Neural crest cell (in vitro differentiated cells): ENCODE measurements at regions not wholly inside any gene's neighbourhood (a gene's known extent, or its start where the extent isn't known, plus 50 kb on each side); places are given as distances from the start of the nearest gene placed in this dataset.

Source experiments
- DNase-seq: peaks from one replicate; pipeline ENCODE4 v3.0.0; 2021; ENCODE audit warnings: low read depth, mixed read lengths, low spot score
- H3K27ac Mint-ChIP-seq: one replicate; pipeline ENCODE4 v1.8.0; 2021; ENCODE audit warnings: mild to moderate bottlenecking, mixed read lengths; ENCODE audit not compliant: unreplicated experiment
- H3K27me3 Mint-ChIP-seq: 2 replicates; pipeline ENCODE4 v1.8.0; 2021; ENCODE audit warnings: low read depth, mild to moderate bottlenecking, mixed read lengths
- H3K36me3 Mint-ChIP-seq: 2 replicates; pipeline ENCODE4 v1.8.0; 2021; ENCODE audit warnings: low read depth, mild to moderate bottlenecking, mixed read lengths
- H3K4me1 Mint-ChIP-seq: 2 replicates; pipeline ENCODE4 v1.8.0; 2021; ENCODE audit warnings: mixed read lengths
- H3K4me3 Mint-ChIP-seq: one replicate; pipeline ENCODE4 v1.8.0; 2021; ENCODE audit warnings: mild to moderate bottlenecking, mixed read lengths
- H3K9me3 Mint-ChIP-seq: 2 replicates; pipeline ENCODE4 v1.8.0; 2021; ENCODE audit warnings: mixed read lengths
- CTCF ChIP-seq: fragments of 200-600 bp; sonication (generic); conservative IDR thresholded peaks from 2 replicates; pipeline ENCODE4 v1.5.0; 2021; ENCODE audit warnings: antibody characterized with exemption, mild to moderate bottlenecking

DNA sequence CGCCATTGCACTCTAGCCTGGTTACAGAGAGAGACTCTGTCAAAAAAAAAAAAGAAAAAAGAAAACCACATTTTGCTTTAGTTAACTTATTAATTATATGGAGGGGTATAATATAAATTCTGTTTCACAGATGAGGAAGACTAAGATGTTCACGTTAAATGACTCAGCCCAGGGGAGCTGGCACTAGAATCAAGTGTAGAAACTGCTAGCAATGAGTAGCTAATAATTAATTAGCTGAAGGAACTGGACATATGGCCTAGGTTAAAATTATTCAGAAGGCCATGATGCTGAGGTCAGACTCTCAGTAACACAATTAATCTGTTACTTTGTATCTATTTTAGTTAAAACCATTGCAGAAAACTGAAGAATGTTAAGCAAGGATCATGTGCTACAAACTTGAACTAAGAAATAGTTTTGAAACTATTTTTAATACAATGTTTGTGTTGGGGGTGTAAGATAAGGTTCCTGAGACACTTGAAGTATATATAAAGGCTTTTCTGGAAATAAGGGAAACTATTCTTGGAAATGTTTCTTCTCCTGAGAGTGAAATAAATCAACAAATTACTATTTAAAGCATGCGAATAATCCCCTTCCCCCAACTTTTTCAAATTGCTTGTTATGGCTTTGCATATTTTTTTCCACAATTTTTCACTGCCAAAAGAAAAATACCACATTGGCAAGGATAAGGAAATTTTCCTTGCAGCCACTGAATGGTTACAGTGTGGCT lies 589.3 kb downstream of the SOX5 start:
- TF ChIP-seq CTCF: no peak
- no peak overlapping the region for H3K27ac Mint-ChIP-seq

DNA sequence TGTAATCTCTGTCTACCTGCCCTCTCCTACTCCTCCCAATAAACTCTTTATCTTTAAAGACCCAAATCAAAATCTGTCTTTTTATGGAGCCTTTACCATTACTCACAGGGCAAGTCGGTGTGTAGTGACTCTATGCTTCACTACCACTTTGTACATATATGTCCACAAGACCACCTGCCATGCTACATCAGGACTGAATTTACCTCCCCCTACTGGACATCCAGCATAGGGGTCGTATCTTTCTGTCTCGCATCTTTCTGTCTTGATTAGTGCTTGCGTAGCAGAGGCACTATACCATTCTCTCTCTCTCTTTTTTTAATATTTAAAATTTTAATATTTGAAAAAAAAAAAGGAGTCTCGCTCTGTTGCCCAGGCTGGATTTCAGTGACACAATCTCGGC lies 587.5 kb downstream of the SOX5 start:
- H3K9me3 Mint-ChIP-seq: peaks cover 8% of the 10 kb centered on the region
- no peaks in the 10 kb centered on the region for H3K27me3 Mint-ChIP-seq
- no peaks in the 10 kb centered on the region for H3K36me3 Mint-ChIP-seq
- DNase-seq: no peak
- no peak overlapping the region for H3K27ac Mint-ChIP-seq
- H3K4me1 Mint-ChIP-seq: no peaks in the 10 kb centered on the region
- H3K4me3 Mint-ChIP-seq: no peak overlapping the region
- TF ChIP-seq CTCF: peak; percentile 52

More for the DNA sequence above, 589.3 kb downstream of the SOX5 start:
- Mint-ChIP-seq H3K27me3 (no peaks in the 10 kb centered on the region), H3K9me3 (peaks cover 4% of the 10 kb centered on the region), H3K4me3 (no peak overlapping the region), H3K4me1 (no peaks in the 10 kb centered on the region), H3K36me3 (no peaks in the 10 kb centered on the region)
- DNase-seq: no peak

DNA sequence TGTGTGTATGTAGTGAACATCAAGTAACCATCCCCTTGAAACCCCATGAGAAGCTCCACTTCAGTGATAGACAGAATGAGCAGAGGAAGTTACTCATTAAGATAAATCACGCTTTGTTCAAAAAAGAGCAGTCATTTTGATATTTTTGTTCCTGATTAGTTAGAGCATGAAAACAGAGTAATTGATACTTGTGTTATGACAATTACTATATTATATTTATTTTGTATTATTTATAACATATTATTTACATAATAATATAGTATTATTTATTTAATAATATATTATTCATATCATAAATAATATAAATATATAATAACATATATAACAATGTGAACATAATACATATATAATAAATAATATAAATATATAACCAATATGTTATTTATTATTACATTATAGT lies 580.9 kb downstream of the SOX5 start:
- no peaks in the 10 kb centered on the region for H3K4me1 Mint-ChIP-seq
- no peak for TF ChIP-seq CTCF
- H3K9me3 Mint-ChIP-seq: peaks cover 18% of the 10 kb centered on the region
- no peak overlapping the region for H3K4me3 Mint-ChIP-seq
- H3K36me3 Mint-ChIP-seq: peaks cover 7% of the 10 kb centered on the region
- no peaks in the 10 kb centered on the region for H3K27me3 Mint-ChIP-seq
- DNase-seq: no peak
- no peak overlapping the region for H3K27ac Mint-ChIP-seq

- Mint-ChIP-seq H3K4me3 (no peak overlapping the region), H3K36me3 (peaks cover 24% of the 10 kb centered on the region), H3K4me1 (no peaks in the 10 kb centered on the region), H3K9me3 (peaks cover 35% of the 10 kb centered on the region), H3K27ac (no peak overlapping the region), H3K27me3 (no peaks in the 10 kb centered on the region)
- TF ChIP-seq CTCF: no peak
- DNase-seq: no peak
These were observed 573.8 kb downstream of the SOX5 start for GRCh38 chr12:23375621-23376020.

DNA sequence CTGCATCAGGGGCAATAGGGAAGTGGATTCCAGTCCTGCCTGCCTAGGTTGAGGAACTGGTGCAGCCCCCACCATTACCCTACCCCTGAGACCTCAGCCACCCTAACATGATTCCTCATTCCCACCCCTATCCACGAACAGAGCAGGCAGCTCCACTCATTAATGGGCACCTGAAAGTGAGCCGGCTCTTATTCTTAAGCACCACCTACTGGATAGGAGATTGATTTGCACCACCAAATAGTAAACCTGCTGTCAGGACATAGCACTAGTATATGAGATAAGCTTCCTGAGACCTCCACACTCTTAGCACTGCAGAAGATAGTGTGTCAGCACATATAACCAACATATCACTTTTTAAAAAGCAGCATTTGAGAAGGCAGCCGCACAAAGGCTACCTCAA lies 573.2 kb downstream of the SOX5 start:
- H3K36me3 Mint-ChIP-seq: peaks cover 25% of the 10 kb centered on the region
- peaks cover 40% of the 10 kb centered on the region for H3K9me3 Mint-ChIP-seq
- TF ChIP-seq CTCF: no peak
- DNase-seq: no peak
- H3K4me3 Mint-ChIP-seq: no peak overlapping the region
- H3K27ac Mint-ChIP-seq: no peak overlapping the region
- no peaks in the 10 kb centered on the region for H3K4me1 Mint-ChIP-seq
- H3K27me3 Mint-ChIP-seq: no peaks in the 10 kb centered on the region
